ENCODE measurements at regions not wholly inside any gene's neighbourhood (a gene's known extent, or its start where the extent isn't known, plus 50 kb on each side); places are given as distances from the start of the nearest gene placed in this dataset.

DNA sequence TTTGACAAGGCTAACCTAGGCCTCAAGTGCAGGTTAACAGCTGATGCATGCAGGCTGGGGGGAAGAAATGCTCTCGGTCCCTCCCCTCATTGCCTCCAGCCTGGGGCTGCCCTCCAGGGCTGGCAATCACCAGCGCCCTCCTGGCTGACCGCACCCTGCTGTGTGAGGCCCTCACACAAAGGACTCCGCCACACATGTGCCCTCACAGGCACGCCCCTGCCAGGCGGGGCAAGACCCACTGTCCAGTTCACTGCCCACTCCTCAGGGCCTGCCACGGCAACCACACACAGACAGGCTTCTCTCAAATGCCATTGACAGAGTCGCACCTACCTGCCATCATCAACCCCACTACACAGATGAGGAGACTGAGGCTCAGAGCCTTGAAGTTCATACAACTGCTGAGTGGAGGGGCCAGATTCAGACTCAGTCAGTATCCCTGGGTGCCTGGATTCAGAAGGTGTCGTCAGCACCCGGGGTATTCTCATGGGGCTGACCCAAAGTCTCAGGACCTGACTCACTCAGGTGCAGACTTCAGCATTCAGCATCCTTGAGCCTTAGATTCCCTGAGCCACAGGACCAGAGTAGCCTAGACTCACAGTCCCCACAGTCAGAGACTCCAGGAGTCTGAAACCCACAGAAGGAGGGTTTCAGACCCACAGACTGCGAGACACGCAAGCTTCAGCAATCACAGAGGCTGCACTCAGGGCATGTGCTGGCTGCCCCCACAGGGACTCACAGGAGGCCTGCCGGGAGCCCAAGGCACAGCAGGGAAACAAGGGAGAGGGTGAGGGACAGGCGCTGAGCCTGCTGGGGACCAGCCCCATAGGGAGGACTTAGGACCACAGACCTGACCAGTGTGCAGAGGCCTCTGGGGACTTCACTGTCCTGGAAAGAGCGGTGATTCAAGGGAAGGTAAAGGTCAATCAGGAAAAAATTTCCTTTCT lies 458.0 kb downstream of the MATN1 start (continued):
- TF ChIP-seq ARNTL (CRISPR knock-in tag; IDR thresholded peaks at IDR 0.05; ENCODE audit: borderline replicate concordance, low read depth) (no peak), ESRRG (CRISPR knock-in tag; IDR thresholded peaks at IDR 0.05) (no peak), BACH2 (CRISPR knock-in tag; IDR thresholded peaks at IDR 0.05; ENCODE audit: borderline replicate concordance) (no peak), ZC3H10 (CRISPR knock-in tag; IDR thresholded peaks at IDR 0.05) (no peak), ZNF70 (CRISPR knock-in tag; IDR thresholded peaks at IDR 0.05) (no peak), OSR1 (CRISPR knock-in tag; IDR thresholded peaks at IDR 0.05) (no peak)

DNA sequence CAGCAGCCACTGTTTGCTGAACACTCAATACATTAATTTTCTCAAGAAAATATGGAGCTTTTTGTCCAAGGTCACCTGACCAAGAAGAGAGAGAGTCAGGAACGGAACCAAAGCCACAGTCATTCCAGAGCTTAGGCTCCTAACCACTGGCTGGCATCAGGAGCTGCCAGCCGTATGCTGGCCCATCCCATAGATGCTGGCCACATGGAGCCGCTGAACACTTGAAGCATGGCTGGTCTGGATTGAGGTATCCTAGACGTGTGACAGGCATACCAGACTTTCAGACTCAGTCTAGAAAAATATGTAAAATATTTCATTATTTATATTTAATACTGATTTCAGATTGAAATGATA lies 458.7 kb downstream of the MATN1 start:
- no peak for ATAC-seq
- TF ChIP-seq CSRNP3 (CRISPR knock-in tag; IDR thresholded peaks at IDR 0.05): no peak
- no peak for TF ChIP-seq ZNF8 (CRISPR knock-in tag; IDR thresholded peaks at IDR 0.05)
- TF ChIP-seq ARNTL (CRISPR knock-in tag; IDR thresholded peaks at IDR 0.05; ENCODE audit: borderline replicate concordance, low read depth): no peak
- no peak for TF ChIP-seq PPARA (CRISPR knock-in tag; IDR thresholded peaks at IDR 0.05; ENCODE audit: borderline replicate concordance)
- TF ChIP-seq SNAI2 (CRISPR knock-in tag; IDR thresholded peaks at IDR 0.05): no peak
- no peak for TF ChIP-seq OSR1 (CRISPR knock-in tag; IDR thresholded peaks at IDR 0.05)
- TF ChIP-seq CSDC2 (CRISPR knock-in tag; IDR thresholded peaks at IDR 0.05): no peak
- no peak for TF ChIP-seq ESRRG (CRISPR knock-in tag; IDR thresholded peaks at IDR 0.05)
- no peak for TF ChIP-seq BACH2 (CRISPR knock-in tag; IDR thresholded peaks at IDR 0.05; ENCODE audit: borderline replicate concordance)
- TF ChIP-seq, protein P1, sequence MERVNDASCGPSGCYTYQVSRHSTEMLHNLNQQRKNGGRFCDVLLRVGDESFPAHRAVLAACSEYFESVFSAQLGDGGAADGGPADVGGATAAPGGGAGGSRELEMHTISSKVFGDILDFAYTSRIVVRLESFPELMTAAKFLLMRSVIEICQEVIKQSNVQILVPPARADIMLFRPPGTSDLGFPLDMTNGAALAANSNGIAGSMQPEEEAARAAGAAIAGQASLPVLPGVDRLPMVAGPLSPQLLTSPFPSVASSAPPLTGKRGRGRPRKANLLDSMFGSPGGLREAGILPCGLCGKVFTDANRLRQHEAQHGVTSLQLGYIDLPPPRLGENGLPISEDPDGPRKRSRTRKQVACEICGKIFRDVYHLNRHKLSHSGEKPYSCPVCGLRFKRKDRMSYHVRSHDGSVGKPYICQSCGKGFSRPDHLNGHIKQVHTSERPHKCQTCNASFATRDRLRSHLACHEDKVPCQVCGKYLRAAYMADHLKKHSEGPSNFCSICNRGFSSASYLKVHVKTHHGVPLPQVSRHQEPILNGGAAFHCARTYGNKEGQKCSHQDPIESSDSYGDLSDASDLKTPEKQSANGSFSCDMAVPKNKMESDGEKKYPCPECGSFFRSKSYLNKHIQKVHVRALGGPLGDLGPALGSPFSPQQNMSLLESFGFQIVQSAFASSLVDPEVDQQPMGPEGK (CRISPR knock-in tag; IDR thresholded peaks at IDR 0.05; ENCODE audit: borderline replicate concordance): no peak
- no peak for TF ChIP-seq TSHZ2 (CRISPR knock-in tag; IDR thresholded peaks at IDR 0.05)
- no peak for TF ChIP-seq POU6F1 (CRISPR knock-in tag; IDR thresholded peaks at IDR 0.05; ENCODE audit: borderline replicate concordance, low read depth)
- TF ChIP-seq ZC3H10 (CRISPR knock-in tag; IDR thresholded peaks at IDR 0.05): no peak
- no peak for TF ChIP-seq TOX (CRISPR knock-in tag; IDR thresholded peaks at IDR 0.05; ENCODE audit: borderline replicate concordance)
- TF ChIP-seq ZFP3 (CRISPR knock-in tag; IDR thresholded peaks at IDR 0.05): no peak
- TF ChIP-seq ZNF70 (CRISPR knock-in tag; IDR thresholded peaks at IDR 0.05): no peak
- TF ChIP-seq GLIS3 (CRISPR knock-in tag; IDR thresholded peaks at IDR 0.05): no peak
- TF ChIP-seq ISL1 (CRISPR knock-in tag; IDR thresholded peaks at IDR 0.05): no peak
- TF ChIP-seq RARB (CRISPR knock-in tag; IDR thresholded peaks at IDR 0.05): no peak
- TF ChIP-seq, protein P2, sequence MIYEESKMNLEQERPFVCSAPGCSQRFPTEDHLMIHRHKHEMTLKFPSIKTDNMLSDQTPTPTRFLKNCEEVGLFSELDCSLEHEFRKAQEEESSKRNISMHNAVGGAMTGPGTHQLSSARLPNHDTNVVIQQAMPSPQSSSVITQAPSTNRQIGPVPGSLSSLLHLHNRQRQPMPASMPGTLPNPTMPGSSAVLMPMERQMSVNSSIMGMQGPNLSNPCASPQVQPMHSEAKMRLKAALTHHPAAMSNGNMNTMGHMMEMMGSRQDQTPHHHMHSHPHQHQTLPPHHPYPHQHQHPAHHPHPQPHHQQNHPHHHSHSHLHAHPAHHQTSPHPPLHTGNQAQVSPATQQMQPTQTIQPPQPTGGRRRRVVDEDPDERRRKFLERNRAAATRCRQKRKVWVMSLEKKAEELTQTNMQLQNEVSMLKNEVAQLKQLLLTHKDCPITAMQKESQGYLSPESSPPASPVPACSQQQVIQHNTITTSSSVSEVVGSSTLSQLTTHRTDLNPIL (CRISPR knock-in tag; IDR thresholded peaks at IDR 0.05; ENCODE audit: low read depth): no peak
